Stimulated activated naive CD8-positive, alpha-beta T cell treated with anti-CD3 and anti-CD28 coated beads, Interleukin-15, amount 100 ng/mL, for 72 hours (primary cell): ENCODE measurements at regions not wholly inside any gene's neighbourhood (a gene's known extent, or its start where the extent isn't known, plus 50 kb on each side); places are given as distances from the start of the nearest gene placed in this dataset.

Experiments used
- ATAC-seq: fragments of 150-1000 bp; cut with Tn5 transposase; 2 replicates; pipeline ENCODE4 v1.10.0; 2021; ENCODE audit warnings: mild to moderate bottlenecking, moderate library complexity
- DNase-seq, 2 donors: peaks; one replicate each; pipeline ENCODE4 v3.0.0; 2021 to 2022
- H3K27ac Mint-ChIP-seq, 2 donors: one replicate each; pipeline ENCODE4 v1.8.0; 2022; ENCODE audit warnings: mild to moderate bottlenecking in 2 of 2, mixed read lengths in 2 of 2, moderate library complexity in 2 of 2
- H3K27me3 Mint-ChIP-seq: one replicate; pipeline ENCODE4 v1.8.0; 2022; ENCODE audit warnings: mixed read lengths
- H3K4me1 Mint-ChIP-seq: one replicate; pipeline ENCODE4 v1.8.0; 2022; ENCODE audit warnings: mild to moderate bottlenecking, mixed read lengths
- H3K4me3 Mint-ChIP-seq, 2 donors: one replicate each; pipeline ENCODE4 v1.8.0; 2022; ENCODE audit warnings: mild to moderate bottlenecking in 2 of 2, mixed read lengths in 2 of 2, moderate library complexity in 1 of 2
- H3K9me3 Mint-ChIP-seq, 2 donors: one replicate each; pipeline ENCODE4 v1.8.0; 2022; ENCODE audit warnings: mixed read lengths in 2 of 2

DNA sequence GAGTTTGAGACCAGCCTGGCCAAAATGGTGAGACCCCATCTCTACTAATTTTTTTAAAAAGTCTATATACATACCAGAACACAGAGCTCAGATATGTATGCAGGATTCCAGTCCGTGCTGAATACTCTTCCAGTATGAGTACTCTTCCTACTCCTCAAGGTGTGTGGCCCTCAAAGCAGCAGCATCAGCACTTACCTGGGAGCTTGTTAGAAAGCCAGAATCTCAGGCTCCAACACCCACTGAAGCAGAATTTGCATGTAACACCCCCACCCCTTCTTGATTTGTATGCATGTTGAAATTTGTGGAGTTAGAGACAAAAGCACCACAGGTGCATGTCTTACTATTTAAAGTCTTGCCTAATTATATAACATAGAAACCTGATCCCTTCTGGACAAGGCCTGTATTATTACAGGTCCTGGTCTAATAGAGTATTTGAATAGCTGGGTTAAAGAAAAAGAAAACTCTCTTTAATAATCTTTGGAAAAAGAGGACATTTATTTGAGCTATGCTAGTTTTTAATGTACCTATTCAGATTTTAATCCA lies 50.3 kb upstream of the NFE2L2 start:
- no peaks in the 10 kb centered on the region for H3K27me3 Mint-ChIP-seq
- H3K4me3 Mint-ChIP-seq, result no peak overlapping the region
- no peak overlapping the region for H3K27ac Mint-ChIP-seq
- ATAC-seq, result no peak
- DNase-seq, result no peak
- peaks cover 5 to 6% of the 10 kb centered on the region in 2 donors for H3K9me3 Mint-ChIP-seq
- peaks cover 19% of the 10 kb centered on the region for H3K4me1 Mint-ChIP-seq

- H3K4me1 Mint-ChIP-seq, result peaks cover 14% of the 10 kb centered on the region
- no peak overlapping the region for H3K4me3 Mint-ChIP-seq
- no peak overlapping the region for H3K27ac Mint-ChIP-seq
- H3K27me3 Mint-ChIP-seq, result no peaks in the 10 kb centered on the region
- H3K9me3 Mint-ChIP-seq, result peaks cover 5 to 6% of the 10 kb centered on the region in 2 donors
- ATAC-seq (no peak), DNase-seq (no peak)
These were observed 50.8 kb upstream of the NFE2L2 start for GRCh38 chr2:177315364-177315763.

DNA sequence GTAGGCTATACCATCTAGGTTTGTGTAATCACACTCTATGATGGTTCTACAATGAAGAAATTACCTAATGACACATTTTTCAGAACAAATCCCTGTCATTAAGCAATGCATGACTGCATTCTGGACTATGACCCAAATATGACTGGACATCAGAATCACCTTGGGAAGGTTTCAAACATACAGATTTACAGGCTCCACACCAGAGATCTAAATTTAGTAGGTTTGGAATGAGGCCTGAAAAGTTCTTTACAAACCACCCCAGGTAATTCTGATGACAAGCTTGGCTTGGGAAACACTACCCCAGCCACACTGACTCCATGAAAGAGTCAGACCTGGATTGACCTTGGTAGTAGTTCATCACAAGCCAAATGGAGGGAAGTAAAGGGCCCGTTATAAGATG lies 52.2 kb upstream of the NFE2L2 start:
- no peaks in the 10 kb centered on the region for H3K27me3 Mint-ChIP-seq
- H3K4me3 Mint-ChIP-seq, result no peak overlapping the region
- no peak overlapping the region for H3K27ac Mint-ChIP-seq
- H3K4me1 Mint-ChIP-seq, result peaks cover 6% of the 10 kb centered on the region
- ATAC-seq (no peak), DNase-seq (no peak)
- peaks cover 5 to 6% of the 10 kb centered on the region in 2 donors for H3K9me3 Mint-ChIP-seq

DNA sequence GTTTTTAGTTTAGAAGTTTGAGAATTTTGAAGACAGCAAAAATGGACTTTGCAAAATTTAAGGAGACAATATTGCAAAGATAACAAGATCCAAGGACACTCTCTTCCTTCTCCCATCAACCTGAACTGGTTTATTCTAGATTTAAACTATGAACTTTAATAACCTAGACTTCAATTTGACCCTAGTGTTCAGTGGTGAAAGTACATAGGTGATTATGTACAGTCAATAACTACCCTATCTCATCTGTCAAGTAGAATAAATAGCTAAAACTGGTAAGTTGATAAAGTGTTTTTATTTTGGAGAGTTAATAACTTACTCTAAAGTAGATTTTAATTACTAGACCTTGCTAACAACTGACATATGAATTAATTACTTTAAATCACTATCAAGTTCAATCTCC lies 52.9 kb upstream of the NFE2L2 start:
- ATAC-seq (no peak), DNase-seq (no peak)
- Mint-ChIP-seq H3K27me3 (no peaks in the 10 kb centered on the region), H3K4me3 (no peak overlapping the region), H3K4me1 (peaks cover 6% of the 10 kb centered on the region), H3K27ac (no peak overlapping the region), H3K9me3 (peaks cover 0 to 1% of the 10 kb centered on the region in 2 donors)

DNA sequence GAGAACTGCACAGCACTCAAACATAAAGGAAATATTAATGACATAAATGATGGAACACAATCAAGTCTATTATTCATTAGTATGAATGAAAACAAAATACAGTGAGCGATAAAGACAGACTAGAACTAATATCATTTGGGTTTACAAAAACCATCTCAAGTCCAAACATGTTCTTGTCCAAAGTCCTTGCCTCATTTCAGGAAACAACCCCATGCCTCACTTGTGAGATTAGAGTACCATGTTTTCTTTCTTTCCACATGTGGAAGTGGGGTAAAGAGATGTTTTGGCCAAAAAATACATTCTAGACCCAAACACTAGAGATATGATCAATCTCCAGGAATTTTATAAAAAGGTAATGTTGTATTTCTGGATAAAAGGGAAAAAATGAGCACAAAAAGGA lies 53.3 kb upstream of the NFE2L2 start:
- no peaks in the 10 kb centered on the region for H3K9me3 Mint-ChIP-seq
- no peak overlapping the region for H3K4me3 Mint-ChIP-seq
- H3K27me3 Mint-ChIP-seq, result no peaks in the 10 kb centered on the region
- ATAC-seq (no peak), DNase-seq (no peak)
- H3K4me1 Mint-ChIP-seq, result peaks cover 6% of the 10 kb centered on the region
- no peak overlapping the region for H3K27ac Mint-ChIP-seq

DNA sequence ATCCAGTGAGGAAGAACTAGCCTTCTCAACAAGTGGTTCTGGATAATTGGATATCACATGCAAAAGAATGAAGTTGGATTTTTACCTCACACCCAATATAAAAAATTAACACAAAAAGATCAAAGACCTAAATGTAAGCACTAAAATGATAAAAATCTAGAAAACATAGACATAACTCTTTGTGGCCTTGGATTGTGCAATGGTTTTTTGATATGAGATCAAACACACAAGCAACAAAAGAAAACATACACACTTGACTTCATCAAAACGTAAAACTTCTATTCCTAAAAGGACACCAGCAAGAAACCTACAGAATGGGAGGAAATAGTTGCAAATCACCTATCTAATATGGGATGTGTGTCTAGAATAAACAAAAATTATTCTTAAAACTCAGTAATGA lies 54.1 kb upstream of the NFE2L2 start:
- H3K27ac Mint-ChIP-seq, result no peak overlapping the region
- no peaks in the 10 kb centered on the region for H3K27me3 Mint-ChIP-seq
- ATAC-seq, result no peak
- H3K4me3 Mint-ChIP-seq, result no peak overlapping the region
- no peak for DNase-seq
- no peaks in the 10 kb centered on the region for H3K4me1 Mint-ChIP-seq
- no peaks in the 10 kb centered on the region for H3K9me3 Mint-ChIP-seq

GRCh38 chr2:177320596-177320995 lies 56.1 kb upstream of the NFE2L2 start:
- no peaks in the 10 kb centered on the region for H3K9me3 Mint-ChIP-seq
- no peaks in the 10 kb centered on the region for H3K27me3 Mint-ChIP-seq
- ATAC-seq (no peak), DNase-seq (no peak)
- no peak overlapping the region for H3K4me3 Mint-ChIP-seq
- no peaks in the 10 kb centered on the region for H3K4me1 Mint-ChIP-seq
- H3K27ac Mint-ChIP-seq, result no peak overlapping the region

- H3K27me3 Mint-ChIP-seq, result no peaks in the 10 kb centered on the region
- no peak overlapping the region for H3K4me3 Mint-ChIP-seq
- no peak for DNase-seq
- H3K4me1 Mint-ChIP-seq, result no peaks in the 10 kb centered on the region
- H3K27ac Mint-ChIP-seq, result no peak overlapping the region
- no peak for ATAC-seq
- no peaks in the 10 kb centered on the region for H3K9me3 Mint-ChIP-seq
These were observed 58.3 kb upstream of the NFE2L2 start for GRCh38 chr2:177322801-177323261.

DNA sequence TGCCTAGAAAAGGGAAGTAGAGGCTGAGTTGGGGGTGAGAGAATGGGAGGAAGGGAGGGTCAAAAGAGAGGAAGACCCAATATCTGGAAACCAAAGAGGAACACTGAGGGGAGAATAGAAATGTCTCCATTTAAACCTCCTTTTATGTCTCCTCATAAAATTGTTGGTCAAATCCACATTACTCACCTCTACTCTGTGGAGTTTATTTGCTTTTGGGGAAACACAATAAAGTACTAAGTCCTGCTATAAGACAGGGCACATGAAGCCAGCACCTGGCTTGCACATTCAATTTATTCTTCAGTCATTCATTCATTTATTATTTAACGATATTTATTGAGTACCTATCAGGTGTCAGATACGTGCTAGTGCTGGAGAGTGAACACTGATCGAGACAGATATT lies 60.3 kb upstream of the NFE2L2 start:
- Mint-ChIP-seq H3K9me3 (no peaks in the 10 kb centered on the region), H3K27ac (no peak overlapping the region), H3K4me1 (peaks cover 6% of the 10 kb centered on the region), H3K4me3 (no peak overlapping the region), H3K27me3 (no peaks in the 10 kb centered on the region)
- ATAC-seq (no peak), DNase-seq (no peak)

- no peak for DNase-seq
- Mint-ChIP-seq H3K27ac (no peak overlapping the region), H3K4me1 (peaks cover 6% of the 10 kb centered on the region), H3K27me3 (no peaks in the 10 kb centered on the region), H3K4me3 (no peak overlapping the region), H3K9me3 (no peaks in the 10 kb centered on the region)
- ATAC-seq, result no peak
These were observed 61.0 kb upstream of the NFE2L2 start for GRCh38 chr2:177325554-177325953.

GRCh38 chr2:177326005-177326404 lies 61.5 kb upstream of the NFE2L2 start:
- Mint-ChIP-seq H3K4me3 (no peak overlapping the region), H3K4me1 (peaks cover 6% of the 10 kb centered on the region), H3K9me3 (no peaks in the 10 kb centered on the region), H3K27me3 (no peaks in the 10 kb centered on the region), H3K27ac (no peak overlapping the region)
- DNase-seq, result no peak
- no peak for ATAC-seq

DNA sequence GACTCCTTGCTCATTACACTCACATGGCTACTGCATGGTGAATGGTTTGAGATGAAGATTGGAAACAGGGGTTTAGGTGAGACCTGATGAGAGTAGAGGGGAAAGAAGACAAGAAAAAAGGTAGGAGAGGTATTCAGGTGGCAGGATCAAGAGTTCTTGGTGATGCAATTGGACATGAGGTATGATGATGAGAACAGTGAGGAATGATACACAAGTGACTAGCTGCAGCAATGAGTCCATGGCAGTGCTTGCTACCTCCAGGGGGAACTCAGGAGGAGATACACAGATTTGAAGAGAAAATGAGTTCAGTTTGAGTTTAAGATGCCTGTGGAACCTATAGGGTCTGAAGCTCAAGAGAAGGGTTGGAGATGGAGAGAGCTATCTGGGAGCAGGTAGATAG lies 62.1 kb upstream of the NFE2L2 start:
- Mint-ChIP-seq H3K9me3 (no peaks in the 10 kb centered on the region), H3K4me3 (no peak overlapping the region), H3K4me1 (peaks cover 8% of the 10 kb centered on the region), H3K27ac (no peak overlapping the region), H3K27me3 (no peaks in the 10 kb centered on the region)
- DNase-seq (no peak), ATAC-seq (no peak)

DNA sequence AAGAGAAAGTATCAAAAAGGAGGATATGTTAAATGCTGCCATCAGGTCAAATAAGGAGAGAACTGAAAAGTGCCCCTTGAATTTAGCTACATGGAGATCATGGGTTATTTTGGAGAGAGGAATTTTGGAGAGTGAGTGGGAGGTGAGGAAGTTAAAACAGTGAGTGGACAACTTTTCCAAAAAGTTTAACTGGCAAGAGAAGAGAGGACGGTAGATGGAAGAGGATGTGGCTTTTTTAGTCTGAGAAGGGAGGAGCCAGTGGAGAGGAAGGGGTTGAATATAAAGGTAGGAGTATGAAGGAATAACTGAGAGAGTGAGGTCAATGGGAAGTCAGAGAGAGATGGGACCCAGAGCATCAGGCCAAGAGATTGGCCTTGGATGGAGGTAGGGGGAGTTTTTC lies 62.5 kb upstream of the NFE2L2 start:
- no peak overlapping the region for H3K4me3 Mint-ChIP-seq
- no peaks in the 10 kb centered on the region for H3K27me3 Mint-ChIP-seq
- no peaks in the 10 kb centered on the region for H3K9me3 Mint-ChIP-seq
- ATAC-seq (no peak), DNase-seq (no peak)
- no peak overlapping the region for H3K27ac Mint-ChIP-seq
- H3K4me1 Mint-ChIP-seq, result peaks cover 12% of the 10 kb centered on the region

DNA sequence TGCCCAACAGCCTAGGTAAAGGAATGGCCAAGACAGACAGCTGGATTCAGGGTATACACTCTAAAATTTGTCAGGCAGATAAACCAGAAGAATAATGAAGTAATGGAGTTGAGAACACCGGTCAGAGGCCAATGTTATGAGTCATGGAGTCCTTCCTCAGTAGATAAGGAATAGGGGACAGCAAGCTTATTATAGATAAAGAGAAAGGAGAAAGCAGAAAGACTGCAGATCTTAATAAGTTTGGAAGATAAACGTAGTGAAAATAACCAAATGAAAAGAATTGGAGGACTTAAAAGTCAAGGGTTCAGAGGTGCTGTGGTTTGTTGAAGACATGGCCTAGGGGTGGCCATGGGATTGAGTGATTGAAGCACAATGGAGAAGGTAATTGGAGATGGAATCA lies 63.5 kb upstream of the NFE2L2 start:
- no peak overlapping the region for H3K27ac Mint-ChIP-seq
- no peak for DNase-seq
- H3K27me3 Mint-ChIP-seq, result no peaks in the 10 kb centered on the region
- H3K9me3 Mint-ChIP-seq, result no peaks in the 10 kb centered on the region
- H3K4me1 Mint-ChIP-seq, result peaks cover 13% of the 10 kb centered on the region
- ATAC-seq, result no peak
- no peak overlapping the region for H3K4me3 Mint-ChIP-seq

- Mint-ChIP-seq H3K27me3 (no peaks in the 10 kb centered on the region), H3K4me3 (no peak overlapping the region), H3K27ac (no peak overlapping the region), H3K4me1 (peaks cover 13% of the 10 kb centered on the region), H3K9me3 (no peaks in the 10 kb centered on the region)
- DNase-seq, result no peak
- ATAC-seq, result no peak
These were observed 63.5 kb upstream of the AGPS start for GRCh38 chr2:177329064-177329463.

GRCh38 chr2:177331466-177331997 lies 61.0 kb upstream of the AGPS start:
- Mint-ChIP-seq H3K4me1 (peaks cover 13% of the 10 kb centered on the region), H3K27ac (no peak overlapping the region), H3K4me3 (no peak overlapping the region), H3K9me3 (no peaks in the 10 kb centered on the region), H3K27me3 (no peaks in the 10 kb centered on the region)
- no peak for ATAC-seq
- no peak for DNase-seq
